ENCODE measurements at regions not wholly inside any gene's neighbourhood (a gene's known extent, or its start where the extent isn't known, plus 50 kb on each side); places are given as distances from the start of the nearest gene placed in this dataset.
A peak's percentile ranks its signal among the peaks of the same experiment; 100 is the strongest.

DNA sequence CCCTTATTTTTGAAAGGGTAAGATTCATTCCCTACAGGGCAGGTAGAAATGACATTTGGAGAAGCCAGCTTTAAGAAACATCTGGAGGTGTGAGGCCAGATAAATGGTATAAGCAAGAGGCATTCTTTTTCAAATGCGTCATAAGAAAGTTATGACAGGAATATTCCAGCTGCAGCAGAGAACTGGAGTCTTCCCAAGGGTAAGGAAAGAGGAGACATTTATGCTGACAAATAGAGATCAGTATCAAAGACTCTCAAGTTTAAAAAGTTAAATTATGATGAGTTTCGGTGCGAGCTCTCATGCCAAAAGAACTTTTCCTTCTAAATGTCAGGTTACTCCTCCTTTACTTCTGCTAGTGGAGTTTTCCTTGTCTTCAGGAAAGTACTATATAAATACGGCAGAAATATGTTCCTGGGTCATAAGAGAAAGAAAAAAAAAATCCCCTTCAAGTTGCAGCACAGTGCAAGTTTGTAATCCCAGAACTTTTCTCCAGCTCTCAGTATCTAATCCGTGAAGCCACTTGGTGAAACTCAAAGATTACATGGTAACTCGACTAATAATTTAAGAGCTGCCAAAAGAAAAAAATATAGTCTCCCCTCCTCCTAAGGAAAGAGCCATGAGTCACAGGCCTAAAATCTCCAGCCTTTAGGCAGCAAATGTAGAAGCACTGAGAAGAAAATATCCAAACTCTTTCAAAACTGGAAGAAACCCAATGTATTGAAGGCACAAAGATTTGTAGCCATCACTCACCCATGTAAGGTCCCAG, 428.1 kb downstream of the MEIS1 start:
- WGBS, result 30% methylated on average over 4 of the region's 6 CpGs
- Histone ChIP-seq H2AK5ac (ENCODE audit: low read length, severe bottlenecking) (no peak overlapping the region), H2BK120ac (ENCODE audit: low read depth, low read length) (peak overlapping the region; percentile 19), H2BK15ac (ENCODE audit: low read depth, poor library complexity, severe bottlenecking) (no peak overlapping the region), H3K27me3 (ENCODE audit: control insufficient read depth in 1 of 2, insufficient read depth in 1 of 2, low read length in 2 of 2) (no peaks in the 10 kb centered on the region), H3K4me3 (ENCODE audit: insufficient read depth in 1 of 2, low read depth in 1 of 2, low read length in 2 of 2) (peak overlapping the region in 1 of 2 experiments; percentile 19), H3K4me2 (ENCODE audit: low read length, poor library complexity, severe bottlenecking) (no peak overlapping the region), H4K91ac (ENCODE audit: low read length) (no peak overlapping the region), H2BK12ac (ENCODE audit: low read length in 2 of 2) (no peak overlapping the region), H4K8ac (ENCODE audit: low read length) (no peak overlapping the region), H3K18ac (ENCODE audit: low read depth in 1 of 2, low read length in 2 of 2) (peak overlapping the region in 1 of 2 experiments; percentile 44), H2AFZ (ENCODE audit: low read depth, low read length) (no peak overlapping the region), H3K79me1 (replicated peaks; ENCODE audit: low read length, poor library complexity, severe bottlenecking) (no peaks in the 10 kb centered on the region), H3K9ac (ENCODE audit: low read length) (peak overlapping the region; percentile 81), H3K4ac (ENCODE audit: low read depth in 1 of 2, low read length in 2 of 2) (no peak overlapping the region), H3K36me3 (ENCODE audit: control insufficient read depth in 1 of 2, insufficient read depth in 2 of 2, low read depth in 1 of 2, low read length in 2 of 2) (no peaks in the 10 kb centered on the region), H3K14ac (ENCODE audit: low read length in 2 of 2) (no peak overlapping the region), H3K4me1 (ENCODE audit: control insufficient read depth, insufficient read depth, low read depth, low read length) (peaks cover 4% of the 10 kb centered on the region), H3K27ac (ENCODE audit: low read length, poor library complexity, severe bottlenecking) (peak overlapping the region; percentile 83), H3K9me3 (ENCODE audit: control insufficient read depth, low read length) (no peaks in the 10 kb centered on the region), H2BK5ac (ENCODE audit: low read depth, low read length, poor library complexity, severe bottlenecking) (no peak overlapping the region), H3K23ac (ENCODE audit: low read length in 2 of 2) (no peak overlapping the region)
- DNase-seq, result peak; percentile 72

DNA sequence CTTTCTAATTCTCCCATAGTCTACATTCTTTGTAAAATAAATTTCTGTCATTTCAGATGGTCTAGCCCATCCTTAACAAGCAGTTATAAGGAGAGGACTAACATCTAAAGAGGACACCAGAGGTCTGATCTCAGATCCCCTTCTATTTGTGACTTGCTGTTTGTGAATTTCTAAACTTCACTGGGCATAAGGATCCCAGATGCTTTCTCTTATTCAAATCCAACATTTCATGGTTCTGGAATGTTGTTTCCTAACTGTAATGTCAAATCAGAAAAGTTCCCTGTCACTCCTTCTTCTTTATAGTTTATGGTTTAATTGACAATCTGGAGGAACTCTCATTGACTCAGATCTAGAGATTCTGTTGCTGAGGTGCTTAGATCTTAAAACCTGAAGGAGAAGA, 430.2 kb downstream of the MEIS1 start:
- no peaks in the 10 kb centered on the region for H3K36me3 ChIP-seq (ENCODE audit: control insufficient read depth in 1 of 2, insufficient read depth in 2 of 2, low read depth in 1 of 2, low read length in 2 of 2)
- H2AFZ ChIP-seq (ENCODE audit: low read depth, low read length), result no peak overlapping the region
- no peak overlapping the region for H3K9ac ChIP-seq (ENCODE audit: low read length)
- H3K27ac ChIP-seq (ENCODE audit: low read length, poor library complexity, severe bottlenecking), result no peak overlapping the region
- H4K91ac ChIP-seq (ENCODE audit: low read length), result no peak overlapping the region
- no peak for DNase-seq
- no peak overlapping the region for H3K14ac ChIP-seq (ENCODE audit: low read length in 2 of 2)
- H2AK5ac ChIP-seq (ENCODE audit: low read length, severe bottlenecking), result no peak overlapping the region
- H2BK15ac ChIP-seq (ENCODE audit: low read depth, poor library complexity, severe bottlenecking), result no peak overlapping the region
- H3K27me3 ChIP-seq (ENCODE audit: control insufficient read depth in 1 of 2, insufficient read depth in 1 of 2, low read length in 2 of 2), result no peaks in the 10 kb centered on the region
- no peak overlapping the region for H4K8ac ChIP-seq (ENCODE audit: low read length)
- peaks cover 8% of the 10 kb centered on the region for H3K4me1 ChIP-seq (ENCODE audit: control insufficient read depth, insufficient read depth, low read depth, low read length)
- H3K4me2 ChIP-seq (ENCODE audit: low read length, poor library complexity, severe bottlenecking), result no peak overlapping the region
- H3K4me3 ChIP-seq (ENCODE audit: insufficient read depth in 1 of 2, low read depth in 1 of 2, low read length in 2 of 2), result no peak overlapping the region
- no peaks in the 10 kb centered on the region for H3K79me1 ChIP-seq (replicated peaks; ENCODE audit: low read length, poor library complexity, severe bottlenecking)
- H2BK12ac ChIP-seq (ENCODE audit: low read length in 2 of 2), result no peak overlapping the region
- H3K23ac ChIP-seq (ENCODE audit: low read length in 2 of 2), result no peak overlapping the region
- no peak overlapping the region for H2BK5ac ChIP-seq (ENCODE audit: low read depth, low read length, poor library complexity, severe bottlenecking)
- no peak overlapping the region for H3K4ac ChIP-seq (ENCODE audit: low read depth in 1 of 2, low read length in 2 of 2)
- no peaks in the 10 kb centered on the region for H3K9me3 ChIP-seq (ENCODE audit: control insufficient read depth, low read length)
- H2BK120ac ChIP-seq (ENCODE audit: low read depth, low read length), result no peak overlapping the region
- H3K18ac ChIP-seq (ENCODE audit: low read depth in 1 of 2, low read length in 2 of 2), result no peak overlapping the region

DNA sequence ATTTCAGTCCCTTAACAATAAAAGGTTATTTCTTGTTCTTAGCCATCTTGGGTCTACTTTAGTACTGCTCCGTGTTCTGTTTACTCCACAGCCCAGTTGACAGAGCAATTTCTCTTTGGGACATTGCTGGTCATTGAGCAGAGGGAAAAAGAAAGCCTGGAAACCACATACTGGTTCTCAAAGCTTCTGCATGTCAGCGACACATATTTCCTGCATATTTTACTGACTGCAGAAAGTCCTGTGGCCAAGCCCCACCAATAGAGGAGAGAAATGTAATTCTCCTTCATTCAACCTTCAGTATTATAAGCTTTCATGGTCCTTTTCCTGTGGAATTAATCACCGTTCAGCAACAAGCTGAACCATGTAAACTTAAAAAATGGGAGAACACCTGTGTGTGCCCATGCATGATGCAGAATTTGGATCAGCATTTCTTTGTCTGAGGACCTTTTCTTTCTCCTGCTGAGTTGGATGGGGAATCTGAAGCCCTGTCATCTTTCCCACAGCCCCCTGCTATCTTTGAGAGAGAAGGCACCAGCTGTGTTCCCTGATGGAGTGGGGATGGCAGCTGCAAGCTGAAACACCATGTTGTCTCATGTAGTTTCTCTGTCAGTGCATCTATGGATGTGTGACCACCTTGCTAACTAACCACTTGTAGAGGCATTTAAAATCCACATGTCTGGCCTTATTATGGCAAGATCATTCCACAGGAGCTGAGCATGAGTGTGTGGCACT, 431.6 kb downstream of the MEIS1 start:
- no peaks in the 10 kb centered on the region for H3K36me3 ChIP-seq (ENCODE audit: control insufficient read depth in 1 of 2, insufficient read depth in 2 of 2, low read depth in 1 of 2, low read length in 2 of 2)
- peak overlapping the region; percentile 10 to 78 for H3K4ac ChIP-seq (ENCODE audit: low read depth in 1 of 2, low read length in 2 of 2)
- H3K18ac ChIP-seq (ENCODE audit: low read depth in 1 of 2, low read length in 2 of 2), result peak overlapping the region; percentile 80
- H4K91ac ChIP-seq (ENCODE audit: low read length), result peak overlapping the region; percentile 3
- 38% methylated on average over 3 of the region's 3 CpGs for WGBS
- H2BK5ac ChIP-seq (ENCODE audit: low read depth, low read length, poor library complexity, severe bottlenecking), result no peak overlapping the region
- H2BK120ac ChIP-seq (ENCODE audit: low read depth, low read length), result no peak overlapping the region
- peak overlapping the region in 1 of 2 experiments; percentile 83 for H2BK12ac ChIP-seq (ENCODE audit: low read length in 2 of 2)
- no peak overlapping the region for H3K27ac ChIP-seq (ENCODE audit: low read length, poor library complexity, severe bottlenecking)
- no peak overlapping the region for H3K14ac ChIP-seq (ENCODE audit: low read length in 2 of 2)
- H2AFZ ChIP-seq (ENCODE audit: low read depth, low read length), result no peak overlapping the region
- no peak overlapping the region for H2BK15ac ChIP-seq (ENCODE audit: low read depth, poor library complexity, severe bottlenecking)
- H3K4me2 ChIP-seq (ENCODE audit: low read length, poor library complexity, severe bottlenecking), result no peak overlapping the region
- H3K4me1 ChIP-seq (ENCODE audit: control insufficient read depth, insufficient read depth, low read depth, low read length), result peaks cover 8% of the 10 kb centered on the region
- peak; percentile 32 for DNase-seq
- H4K8ac ChIP-seq (ENCODE audit: low read length), result no peak overlapping the region
- H3K23ac ChIP-seq (ENCODE audit: low read length in 2 of 2), result no peak overlapping the region
- no peaks in the 10 kb centered on the region for H3K9me3 ChIP-seq (ENCODE audit: control insufficient read depth, low read length)
- H3K27me3 ChIP-seq (ENCODE audit: control insufficient read depth in 1 of 2, insufficient read depth in 1 of 2, low read length in 2 of 2), result no peaks in the 10 kb centered on the region
- H3K4me3 ChIP-seq (ENCODE audit: insufficient read depth in 1 of 2, low read depth in 1 of 2, low read length in 2 of 2), result no peak overlapping the region
- H3K79me1 ChIP-seq (replicated peaks; ENCODE audit: low read length, poor library complexity, severe bottlenecking), result no peaks in the 10 kb centered on the region
- no peak overlapping the region for H3K9ac ChIP-seq (ENCODE audit: low read length)
- no peak overlapping the region for H2AK5ac ChIP-seq (ENCODE audit: low read length, severe bottlenecking)

DNA sequence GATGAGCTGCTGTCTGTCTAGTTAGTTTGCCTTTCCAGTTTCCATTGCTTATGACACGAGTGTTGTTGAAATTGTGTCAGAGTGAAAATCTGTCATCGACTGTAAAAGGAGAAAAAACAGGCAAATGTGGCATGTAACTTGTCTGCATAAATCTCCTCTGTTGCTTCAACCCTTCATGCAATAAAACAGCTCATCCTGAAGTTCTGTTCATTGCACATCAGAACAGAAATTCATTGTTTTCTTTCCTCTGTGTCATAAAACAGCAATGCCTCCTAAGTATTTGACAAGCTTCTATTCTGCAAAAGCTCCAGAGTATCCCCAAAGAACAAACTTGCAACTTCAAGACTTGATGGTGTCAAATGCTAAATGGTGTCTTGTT, 432.1 kb downstream of the MEIS1 start:
- H3K27me3 ChIP-seq (ENCODE audit: control insufficient read depth in 1 of 2, insufficient read depth in 1 of 2, low read length in 2 of 2), result no peaks in the 10 kb centered on the region
- no peaks in the 10 kb centered on the region for H3K79me1 ChIP-seq (replicated peaks; ENCODE audit: low read length, poor library complexity, severe bottlenecking)
- WGBS, result 9% methylated on average over 1 of the region's 2 CpGs

More for the DNA sequence above, 432.1 kb downstream of the MEIS1 start:
- Histone ChIP-seq H2BK5ac (ENCODE audit: low read depth, low read length, poor library complexity, severe bottlenecking) (no peak overlapping the region), H3K4me2 (ENCODE audit: low read length, poor library complexity, severe bottlenecking) (no peak overlapping the region), H3K23ac (ENCODE audit: low read length in 2 of 2) (no peak overlapping the region), H2BK120ac (ENCODE audit: low read depth, low read length) (no peak overlapping the region), H2BK12ac (ENCODE audit: low read length in 2 of 2) (peak overlapping the region in 1 of 2 experiments; percentile 83), H3K4ac (ENCODE audit: low read depth in 1 of 2, low read length in 2 of 2) (peak overlapping the region in 1 of 2 experiments; percentile 10), H4K8ac (ENCODE audit: low read length) (no peak overlapping the region), H4K91ac (ENCODE audit: low read length) (peak overlapping the region; percentile 3), H3K9ac (ENCODE audit: low read length) (no peak overlapping the region), H3K4me3 (ENCODE audit: insufficient read depth in 1 of 2, low read depth in 1 of 2, low read length in 2 of 2) (no peak overlapping the region), H3K18ac (ENCODE audit: low read depth in 1 of 2, low read length in 2 of 2) (peak overlapping the region; percentile 80), H3K9me3 (ENCODE audit: control insufficient read depth, low read length) (no peaks in the 10 kb centered on the region), H2BK15ac (ENCODE audit: low read depth, poor library complexity, severe bottlenecking) (no peak overlapping the region), H2AK5ac (ENCODE audit: low read length, severe bottlenecking) (no peak overlapping the region), H3K4me1 (ENCODE audit: control insufficient read depth, insufficient read depth, low read depth, low read length) (peaks cover 8% of the 10 kb centered on the region), H3K14ac (ENCODE audit: low read length in 2 of 2) (no peak overlapping the region), H3K27ac (ENCODE audit: low read length, poor library complexity, severe bottlenecking) (no peak overlapping the region), H2AFZ (ENCODE audit: low read depth, low read length) (no peak overlapping the region), H3K36me3 (ENCODE audit: control insufficient read depth in 1 of 2, insufficient read depth in 2 of 2, low read depth in 1 of 2, low read length in 2 of 2) (no peaks in the 10 kb centered on the region)
- DNase-seq, result peak; percentile 74

Data from mesenchymal stem cell (in vitro differentiated cells and primary cell).